ENCODE measurements at regions not wholly inside any gene's neighbourhood (a gene's known extent, or its start where the extent isn't known, plus 50 kb on each side); places are given as distances from the start of the nearest gene placed in this dataset.

- WGBS, 2 experiments (ENCODE audit: low coverage in 1 of 2, low lambda C conversion rate in 2 of 2, missing lambda C conversion rate in 2 of 2): 94 to 95% methylated on average over 1 of the region's 1 CpG
- Histone ChIP-seq H3F3A (ENCODE audit: insufficient read depth) (no peaks in the 10 kb centered on the region), H2AFZ (no peak overlapping the region), H3K9me2 (ENCODE audit: insufficient read depth) (no peaks in the 10 kb centered on the region), H3K4me2 (ENCODE audit: unreplicated experiment) (no peak overlapping the region), H3K4me1 (ENCODE audit: insufficient read depth) (no peaks in the 10 kb centered on the region), H4K20me1 (ENCODE audit: insufficient read depth) (no peaks in the 10 kb centered on the region), H3K4me3 (no peak overlapping the region), H3K36me3 (ENCODE audit: low read depth) (no peaks in the 10 kb centered on the region), H3K79me2 (ENCODE audit: insufficient read depth) (no peaks in the 10 kb centered on the region), H3K27me3 (replicated peaks; ENCODE audit: insufficient read depth) (peaks cover 9% of the 10 kb centered on the region; the same call in 1 of the 2 replicates), H3K27ac (no peak overlapping the region), H3K9ac (no peak overlapping the region), H3K9me3 (ENCODE audit: low read depth) (no peaks in the 10 kb centered on the region)
- in situ Hi-C loops (cut with MboI): no loop called here
- no peak for TF ChIP-seq EZH2 (IDR thresholded peaks at IDR 0.05; ENCODE audit: insufficient read depth, poor library complexity, severe bottlenecking)
- TF ChIP-seq EZH2phosphoT487 (IDR thresholded peaks at IDR 0.05; ENCODE audit: insufficient read depth, low read depth): no peak
- no peak for DNase-seq
These were observed 192.0 kb downstream of the ALDH8A1 start for GRCh38 chr6:134757911-134758361.

- in situ Hi-C loops (cut with MboI): no loop called here
- Histone ChIP-seq H4K20me1 (ENCODE audit: insufficient read depth) (no peaks in the 10 kb centered on the region), H3K9me3 (ENCODE audit: low read depth) (no peaks in the 10 kb centered on the region), H3K27me3 (replicated peaks; ENCODE audit: insufficient read depth) (peaks cover 9% of the 10 kb centered on the region; the same call in 1 of the 2 replicates), H3K79me2 (ENCODE audit: insufficient read depth) (no peaks in the 10 kb centered on the region), H3F3A (ENCODE audit: insufficient read depth) (no peaks in the 10 kb centered on the region), H3K4me1 (ENCODE audit: insufficient read depth) (no peaks in the 10 kb centered on the region), H3K4me2 (ENCODE audit: unreplicated experiment) (no peak overlapping the region), H3K27ac (no peak overlapping the region), H3K4me3 (no peak overlapping the region), H3K9me2 (ENCODE audit: insufficient read depth) (no peaks in the 10 kb centered on the region), H3K9ac (no peak overlapping the region), H2AFZ (no peak overlapping the region), H3K36me3 (ENCODE audit: low read depth) (no peaks in the 10 kb centered on the region)
- DNase-seq: no peak
- no peak for TF ChIP-seq EZH2phosphoT487 (IDR thresholded peaks at IDR 0.05; ENCODE audit: insufficient read depth, low read depth)
- TF ChIP-seq EZH2 (IDR thresholded peaks at IDR 0.05; ENCODE audit: insufficient read depth, poor library complexity, severe bottlenecking): no peak
- WGBS, 2 experiments (ENCODE audit: low coverage in 1 of 2, low lambda C conversion rate in 2 of 2, missing lambda C conversion rate in 2 of 2): 57 to 72% methylated on average over 2 of the region's 2 CpGs
These were observed 193.4 kb downstream of the ALDH8A1 start for GRCh38 chr6:134756374-134757025.

GRCh38 chr6:134754013-134754690, 195.7 kb downstream of the ALDH8A1 start:
- Histone ChIP-seq H3K4me1 (ENCODE audit: insufficient read depth) (peaks cover 5% of the 10 kb centered on the region; the same call in 1 of the 2 replicates), H3K27ac (no peak overlapping the region), H3K36me3 (ENCODE audit: low read depth) (no peaks in the 10 kb centered on the region), H3K4me3 (no peak overlapping the region), H2AFZ (no peak overlapping the region), H3K27me3 (replicated peaks; ENCODE audit: insufficient read depth) (peaks cover 9% of the 10 kb centered on the region; the same call in 1 of the 2 replicates), H3F3A (ENCODE audit: insufficient read depth) (no peaks in the 10 kb centered on the region), H3K9me3 (ENCODE audit: low read depth) (no peaks in the 10 kb centered on the region), H3K79me2 (ENCODE audit: insufficient read depth) (no peaks in the 10 kb centered on the region), H3K9me2 (ENCODE audit: insufficient read depth) (no peaks in the 10 kb centered on the region), H3K4me2 (ENCODE audit: unreplicated experiment) (no peak overlapping the region), H4K20me1 (ENCODE audit: insufficient read depth) (no peaks in the 10 kb centered on the region), H3K9ac (no peak overlapping the region)
- DNase-seq: no peak
- 57 to 61% methylated on average over 4 of the region's 4 CpGs for WGBS, 2 experiments (ENCODE audit: low coverage in 1 of 2, low lambda C conversion rate in 2 of 2, missing lambda C conversion rate in 2 of 2)
- in situ Hi-C loops (cut with MboI): no loop called here
- TF ChIP-seq EZH2phosphoT487 (IDR thresholded peaks at IDR 0.05; ENCODE audit: insufficient read depth, low read depth): no peak
- no peak for TF ChIP-seq EZH2 (IDR thresholded peaks at IDR 0.05; ENCODE audit: insufficient read depth, poor library complexity, severe bottlenecking)

- Histone ChIP-seq H3K4me2 (ENCODE audit: unreplicated experiment) (no peak overlapping the region), H3K27ac (no peak overlapping the region), H3K27me3 (replicated peaks; ENCODE audit: insufficient read depth) (peaks cover 9% of the 10 kb centered on the region; the same call in 1 of the 2 replicates), H3K4me3 (no peak overlapping the region), H2AFZ (no peak overlapping the region), H3K9me2 (ENCODE audit: insufficient read depth) (no peaks in the 10 kb centered on the region), H3F3A (ENCODE audit: insufficient read depth) (no peaks in the 10 kb centered on the region), H3K4me1 (ENCODE audit: insufficient read depth) (peaks cover 5% of the 10 kb centered on the region; the same call in 1 of the 2 replicates), H3K9me3 (ENCODE audit: low read depth) (no peaks in the 10 kb centered on the region), H4K20me1 (ENCODE audit: insufficient read depth) (no peaks in the 10 kb centered on the region), H3K9ac (no peak overlapping the region), H3K79me2 (ENCODE audit: insufficient read depth) (no peaks in the 10 kb centered on the region), H3K36me3 (ENCODE audit: low read depth) (no peaks in the 10 kb centered on the region)
- in situ Hi-C loops (cut with MboI): no loop called here
- WGBS, 2 experiments (ENCODE audit: low coverage in 1 of 2, low lambda C conversion rate in 2 of 2, missing lambda C conversion rate in 2 of 2): 32 to 40% methylated on average over 4 of the region's 4 CpGs
- TF ChIP-seq EZH2 (IDR thresholded peaks at IDR 0.05; ENCODE audit: insufficient read depth, poor library complexity, severe bottlenecking) (no peak), EZH2phosphoT487 (IDR thresholded peaks at IDR 0.05; ENCODE audit: insufficient read depth, low read depth) (no peak)
- DNase-seq: no peak
These were observed 196.9 kb downstream of the ALDH8A1 start for GRCh38 chr6:134753001-134753400.
